ENCODE measurements at regions not wholly inside any gene's neighbourhood (a gene's known extent, or its start where the extent isn't known, plus 50 kb on each side); places are given as distances from the start of the nearest gene placed in this dataset.

DNA sequence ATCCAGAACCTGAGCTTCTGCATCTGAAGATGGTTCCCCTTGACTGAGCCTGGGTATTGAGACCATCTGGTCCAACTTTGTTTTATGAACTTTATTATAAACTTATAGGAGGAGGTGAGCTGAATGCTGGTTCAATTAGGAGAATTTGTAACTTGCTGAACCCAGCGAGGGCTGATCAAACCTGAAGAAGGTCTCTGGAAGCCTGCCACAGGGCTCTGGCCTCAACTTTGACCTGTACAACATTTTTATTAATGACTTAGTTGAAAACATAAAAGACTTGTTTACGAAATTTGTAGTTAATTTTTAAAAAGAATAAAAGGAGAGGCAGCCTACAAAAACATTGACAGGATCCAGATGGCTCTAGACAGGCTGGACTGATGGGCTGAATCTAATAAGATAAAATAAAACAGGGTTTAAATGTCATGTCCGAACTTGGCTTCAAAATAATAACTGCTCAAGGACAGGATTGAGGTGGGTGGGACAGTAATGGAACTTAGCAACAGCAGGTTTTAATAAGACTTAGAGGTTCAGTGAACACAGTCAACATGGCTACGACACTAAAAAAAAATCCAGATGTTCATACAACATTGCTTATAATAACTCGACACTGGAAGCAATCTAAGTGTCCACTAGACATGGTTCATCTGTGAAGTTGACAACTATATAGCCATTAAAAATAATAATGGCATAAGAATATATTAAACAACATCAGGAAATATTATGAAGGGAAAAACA lies 53.4 kb upstream of the GJB5 start:
- DNase-seq (ENCODE audit: low read depth) = no peak
